ENCODE measurements at regions not wholly inside any gene's neighbourhood (a gene's known extent, or its start where the extent isn't known, plus 50 kb on each side); places are given as distances from the start of the nearest gene placed in this dataset.

- no peak for DNase-seq (ENCODE audit: low read depth, low spot score)
- peaks cover 3% of the 10 kb centered on the region for H3K4me1 ChIP-seq (ENCODE audit: insufficient read depth, insufficient read length)
- H3K9ac ChIP-seq (ENCODE audit: insufficient read length, low read depth) = no peak overlapping the region
- TF ChIP-seq YY1 (IDR thresholded peaks at IDR 0.05; ENCODE audit: insufficient read depth, insufficient read length) (no peak), ZNF274 (IDR thresholded peaks at IDR 0.05; ENCODE audit: low read depth, low read length) (no peak), SUZ12 (IDR thresholded peaks at IDR 0.05; ENCODE audit: extremely low read depth, insufficient read depth, insufficient read length) (no peak)
- H3K27me3 ChIP-seq (ENCODE audit: insufficient read depth, insufficient read length) = no peaks in the 10 kb centered on the region
- H3K9me3 ChIP-seq (ENCODE audit: insufficient read depth, low read length) = no peaks in the 10 kb centered on the region
- no peaks in the 10 kb centered on the region for H3K36me3 ChIP-seq (ENCODE audit: insufficient read depth, insufficient read length, low read length)
- no peak overlapping the region for H3K4me3 ChIP-seq (ENCODE audit: insufficient read length, low read depth)
Observed at GRCh38 chr15:85874236-85874635, 79.5 kb upstream of the KLHL25 start.

GRCh38 chr15:85875756-85876155, 81.0 kb upstream of the KLHL25 start:
- Histone ChIP-seq H3K27me3 (ENCODE audit: insufficient read depth, insufficient read length) (no peaks in the 10 kb centered on the region), H3K4me1 (ENCODE audit: insufficient read depth, insufficient read length) (peaks cover 3% of the 10 kb centered on the region), H3K9ac (ENCODE audit: insufficient read length, low read depth) (no peak overlapping the region), H3K9me3 (ENCODE audit: insufficient read depth, low read length) (no peaks in the 10 kb centered on the region), H3K36me3 (ENCODE audit: insufficient read depth, insufficient read length, low read length) (no peaks in the 10 kb centered on the region), H3K4me3 (ENCODE audit: insufficient read length, low read depth) (no peak overlapping the region)
- no peak for DNase-seq (ENCODE audit: low read depth, low spot score)
- TF ChIP-seq YY1 (IDR thresholded peaks at IDR 0.05; ENCODE audit: insufficient read depth, insufficient read length) (no peak), SUZ12 (IDR thresholded peaks at IDR 0.05; ENCODE audit: extremely low read depth, insufficient read depth, insufficient read length) (no peak), ZNF274 (IDR thresholded peaks at IDR 0.05; ENCODE audit: low read depth, low read length) (no peak)

DNA sequence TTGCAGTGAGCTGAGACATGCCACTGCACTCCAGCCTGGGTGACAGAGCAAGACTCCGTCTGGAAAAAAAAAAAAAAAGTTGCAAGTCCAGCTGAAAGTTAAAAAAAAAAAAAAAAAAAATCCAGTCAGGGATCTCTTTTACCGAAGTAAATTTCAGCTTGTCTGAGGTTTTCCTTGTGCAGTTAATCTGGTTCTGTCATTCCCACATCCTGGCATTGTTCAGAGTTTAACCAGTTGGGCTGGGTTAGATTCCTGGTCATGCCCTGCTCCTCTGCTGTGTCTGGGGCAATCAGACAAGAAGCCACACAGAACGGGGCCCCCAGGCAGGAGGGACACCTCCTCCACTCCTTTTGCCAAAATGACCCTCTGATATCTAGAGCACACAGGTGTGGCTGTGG, 84.1 kb upstream of the KLHL25 start:
- Histone ChIP-seq H3K9me3 (ENCODE audit: insufficient read depth, low read length) (no peaks in the 10 kb centered on the region), H3K27me3 (ENCODE audit: insufficient read depth, insufficient read length) (no peaks in the 10 kb centered on the region), H3K4me1 (ENCODE audit: insufficient read depth, insufficient read length) (no peaks in the 10 kb centered on the region), H3K9ac (ENCODE audit: insufficient read length, low read depth) (no peak overlapping the region), H3K36me3 (ENCODE audit: insufficient read depth, insufficient read length, low read length) (no peaks in the 10 kb centered on the region), H3K4me3 (ENCODE audit: insufficient read length, low read depth) (no peak overlapping the region)
- no peak for DNase-seq (ENCODE audit: low read depth, low spot score)
- TF ChIP-seq YY1 (IDR thresholded peaks at IDR 0.05; ENCODE audit: insufficient read depth, insufficient read length) (no peak), SUZ12 (IDR thresholded peaks at IDR 0.05; ENCODE audit: extremely low read depth, insufficient read depth, insufficient read length) (no peak), ZNF274 (IDR thresholded peaks at IDR 0.05; ENCODE audit: low read depth, low read length) (no peak)

GRCh38 chr15:85879334-85880163, 84.8 kb upstream of the KLHL25 start:
- no peaks in the 10 kb centered on the region for H3K9me3 ChIP-seq (ENCODE audit: insufficient read depth, low read length)

GRCh38 chr15:85880501-85881190, 85.9 kb upstream of the KLHL25 start:
- no peak overlapping the region for H3K9ac ChIP-seq (ENCODE audit: insufficient read length, low read depth)
- no peak for DNase-seq (ENCODE audit: low read depth, low spot score)
- no peak for TF ChIP-seq SUZ12 (IDR thresholded peaks at IDR 0.05; ENCODE audit: extremely low read depth, insufficient read depth, insufficient read length)
- TF ChIP-seq YY1 (IDR thresholded peaks at IDR 0.05; ENCODE audit: insufficient read depth, insufficient read length) = no peak
- no peak for TF ChIP-seq ZNF274 (IDR thresholded peaks at IDR 0.05; ENCODE audit: low read depth, low read length)
- no peak overlapping the region for H3K4me3 ChIP-seq (ENCODE audit: insufficient read length, low read depth)
- no peaks in the 10 kb centered on the region for H3K9me3 ChIP-seq (ENCODE audit: insufficient read depth, low read length)
- H3K36me3 ChIP-seq (ENCODE audit: insufficient read depth, insufficient read length, low read length) = no peaks in the 10 kb centered on the region
- H3K27me3 ChIP-seq (ENCODE audit: insufficient read depth, insufficient read length) = no peaks in the 10 kb centered on the region
- peaks cover 2% of the 10 kb centered on the region for H3K4me1 ChIP-seq (ENCODE audit: insufficient read depth, insufficient read length)

More at GRCh38 chr15:85879334-85880163, 84.8 kb upstream of the KLHL25 start:
- DNase-seq (ENCODE audit: low read depth, low spot score) = no peak
- Histone ChIP-seq H3K4me1 (ENCODE audit: insufficient read depth, insufficient read length) (no peaks in the 10 kb centered on the region), H3K36me3 (ENCODE audit: insufficient read depth, insufficient read length, low read length) (no peaks in the 10 kb centered on the region), H3K9ac (ENCODE audit: insufficient read length, low read depth) (no peak overlapping the region), H3K27me3 (ENCODE audit: insufficient read depth, insufficient read length) (no peaks in the 10 kb centered on the region), H3K4me3 (ENCODE audit: insufficient read length, low read depth) (no peak overlapping the region)
- TF ChIP-seq SUZ12 (IDR thresholded peaks at IDR 0.05; ENCODE audit: extremely low read depth, insufficient read depth, insufficient read length) (no peak), YY1 (IDR thresholded peaks at IDR 0.05; ENCODE audit: insufficient read depth, insufficient read length) (no peak), ZNF274 (IDR thresholded peaks at IDR 0.05; ENCODE audit: low read depth, low read length) (no peak)

DNA sequence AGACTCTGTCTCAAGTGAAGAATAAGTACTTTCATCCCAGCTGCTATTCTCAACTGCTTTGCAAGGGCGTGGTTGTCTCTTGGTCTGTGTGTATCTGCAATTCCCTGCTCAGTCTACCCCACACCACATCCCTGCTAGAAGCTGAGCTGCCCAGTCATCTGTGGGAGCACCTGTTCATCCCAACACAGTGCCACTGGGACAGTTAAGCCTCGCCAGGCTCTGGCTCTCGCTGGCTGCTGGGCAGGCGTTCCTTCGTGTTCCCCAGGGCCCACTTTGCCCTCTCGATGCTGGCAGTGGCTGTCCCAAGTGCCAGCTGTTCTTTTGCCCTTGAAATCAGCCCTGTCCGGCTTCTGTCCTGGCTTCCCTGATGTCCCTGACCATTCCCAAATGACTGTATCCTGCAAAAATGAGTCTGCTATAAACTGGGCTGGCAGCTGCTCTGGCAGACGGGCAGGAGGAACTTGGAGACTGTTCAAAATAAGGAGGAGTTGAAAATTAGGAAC, 91.6 kb upstream of the KLHL25 start:
- Histone ChIP-seq H3K4me3 (ENCODE audit: insufficient read length, low read depth) (no peak overlapping the region), H3K4me1 (ENCODE audit: insufficient read depth, insufficient read length) (peaks cover 2% of the 10 kb centered on the region), H3K9me3 (ENCODE audit: insufficient read depth, low read length) (no peaks in the 10 kb centered on the region), H3K36me3 (ENCODE audit: insufficient read depth, insufficient read length, low read length) (no peaks in the 10 kb centered on the region), H3K9ac (ENCODE audit: insufficient read length, low read depth) (no peak overlapping the region), H3K27me3 (ENCODE audit: insufficient read depth, insufficient read length) (no peaks in the 10 kb centered on the region)
- no peak for TF ChIP-seq YY1 (IDR thresholded peaks at IDR 0.05; ENCODE audit: insufficient read depth, insufficient read length)
- TF ChIP-seq ZNF274 (IDR thresholded peaks at IDR 0.05; ENCODE audit: low read depth, low read length) = no peak
- TF ChIP-seq SUZ12 (IDR thresholded peaks at IDR 0.05; ENCODE audit: extremely low read depth, insufficient read depth, insufficient read length) = no peak
- no peak for DNase-seq (ENCODE audit: low read depth, low spot score)
